ENCODE measurements at regions not wholly inside any gene's neighbourhood (a gene's known extent, or its start where the extent isn't known, plus 50 kb on each side); places are given as distances from the start of the nearest gene placed in this dataset.

GRCh38 chr20:48210111-48211027, 425.1 kb upstream of the SULF2 start:
- TF ChIP-seq CTCF (IDR thresholded peaks at IDR 0.05) (no peak), POLR2A (IDR thresholded peaks at IDR 0.05) (no peak)
- no peak for DNase-seq
- H3K36me3 ChIP-seq: no peaks in the 10 kb centered on the region
- no peak overlapping the region for H3K4me3 ChIP-seq
- H3K27ac ChIP-seq: no peak overlapping the region
- no peaks in the 10 kb centered on the region for H3K9me3 ChIP-seq
- intact Hi-C loops (cut with DNase I; ENCODE audit: low total_unique reads): no loop called here
- H3K27me3 ChIP-seq: no peaks in the 10 kb centered on the region
- H3K4me1 ChIP-seq: no peaks in the 10 kb centered on the region

DNA sequence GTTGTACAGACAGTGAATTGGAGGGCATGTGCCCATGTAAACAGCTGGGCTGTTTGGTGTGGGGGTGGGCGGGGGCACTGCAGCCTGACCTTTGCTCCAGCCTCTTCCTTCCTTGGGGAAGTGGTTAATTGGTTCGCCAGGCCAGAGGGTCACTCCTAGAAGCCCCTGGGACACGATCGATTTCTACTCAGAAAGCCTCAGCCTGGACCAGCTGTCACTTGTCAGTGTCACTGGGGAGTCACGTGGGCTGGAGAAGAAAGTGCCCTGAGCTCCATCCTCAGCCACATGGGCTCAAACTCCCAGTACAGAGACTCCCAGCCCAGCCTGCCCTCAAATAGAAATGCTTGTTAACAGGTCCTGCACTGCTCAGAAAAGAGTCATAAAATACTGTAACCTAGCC, 423.8 kb upstream of the SULF2 start:
- Histone ChIP-seq H3K4me1 (no peaks in the 10 kb centered on the region), H3K36me3 (no peaks in the 10 kb centered on the region), H3K9me3 (no peaks in the 10 kb centered on the region), H3K27me3 (no peaks in the 10 kb centered on the region), H3K4me3 (no peak overlapping the region), H3K27ac (no peak overlapping the region)
- intact Hi-C loops (cut with DNase I; ENCODE audit: low total_unique reads): no loop called here
- no peak for DNase-seq
- TF ChIP-seq CTCF (IDR thresholded peaks at IDR 0.05) (no peak), POLR2A (IDR thresholded peaks at IDR 0.05) (no peak)

- TF ChIP-seq CTCF (IDR thresholded peaks at IDR 0.05) (no peak), POLR2A (IDR thresholded peaks at IDR 0.05) (no peak)
- no peak for DNase-seq
- intact Hi-C loops (cut with DNase I; ENCODE audit: low total_unique reads): no loop called here
- H3K4me1 ChIP-seq: no peaks in the 10 kb centered on the region
- no peaks in the 10 kb centered on the region for H3K27me3 ChIP-seq
- H3K9me3 ChIP-seq: no peaks in the 10 kb centered on the region
- no peak overlapping the region for H3K27ac ChIP-seq
- H3K36me3 ChIP-seq: no peaks in the 10 kb centered on the region
- no peak overlapping the region for H3K4me3 ChIP-seq
Measured at GRCh38 chr20:48208176-48208575, 422.9 kb upstream of the SULF2 start.

DNA sequence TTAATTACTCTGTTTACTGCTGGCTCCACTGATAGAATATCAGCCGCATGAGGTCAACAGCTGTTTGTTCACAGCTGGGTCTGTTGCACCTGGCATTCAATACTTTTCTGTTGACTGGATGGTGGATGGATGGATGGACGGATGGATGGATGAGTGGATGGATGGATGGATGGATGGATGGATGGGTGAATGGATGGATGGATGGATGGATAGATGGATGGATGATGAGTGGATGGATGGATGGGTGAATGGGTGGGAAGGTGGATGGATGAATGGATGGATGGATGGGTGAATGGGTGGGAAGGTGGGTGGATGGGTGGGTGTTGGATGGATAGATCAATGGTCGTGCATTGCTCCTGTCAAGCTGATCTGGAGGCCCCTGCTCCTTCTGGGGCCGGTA, 422.2 kb upstream of the SULF2 start:
- no peak for DNase-seq
- TF ChIP-seq CTCF (IDR thresholded peaks at IDR 0.05) (no peak), POLR2A (IDR thresholded peaks at IDR 0.05) (no peak)
- no peak overlapping the region for H3K4me3 ChIP-seq
- H3K4me1 ChIP-seq: no peaks in the 10 kb centered on the region
- intact Hi-C loops (cut with DNase I; ENCODE audit: low total_unique reads): no loop called here
- no peak overlapping the region for H3K27ac ChIP-seq
- H3K27me3 ChIP-seq: no peaks in the 10 kb centered on the region
- no peaks in the 10 kb centered on the region for H3K9me3 ChIP-seq
- no peaks in the 10 kb centered on the region for H3K36me3 ChIP-seq

- Histone ChIP-seq H3K36me3 (no peaks in the 10 kb centered on the region), H3K4me3 (no peak overlapping the region), H3K27me3 (no peaks in the 10 kb centered on the region), H3K27ac (no peak overlapping the region), H3K9me3 (no peaks in the 10 kb centered on the region), H3K4me1 (no peaks in the 10 kb centered on the region)
- intact Hi-C loops (cut with DNase I; ENCODE audit: low total_unique reads): no loop called here
- TF ChIP-seq CTCF (IDR thresholded peaks at IDR 0.05) (no peak), POLR2A (IDR thresholded peaks at IDR 0.05) (no peak)
- no peak for DNase-seq
Measured at GRCh38 chr20:48205786-48206185, 420.5 kb upstream of the SULF2 start.
